ENCODE measurements at regions not wholly inside any gene's neighbourhood (a gene's known extent, or its start where the extent isn't known, plus 50 kb on each side); places are given as distances from the start of the nearest gene placed in this dataset.

- TF ChIP-seq CTCF (IDR thresholded peaks at IDR 0.05) (no peak), POLR2A (IDR thresholded peaks at IDR 0.05) (no peak)
Observed at GRCh38 chr3:162094301-162094700, 597.7 kb downstream of the OTOL1 start.
